T follicular helper cell (primary cell): ENCODE measurements at regions not wholly inside any gene's neighbourhood (a gene's known extent, or its start where the extent isn't known, plus 50 kb on each side); places are given as distances from the start of the nearest gene placed in this dataset.

ENCODE experiments used
- DNase-seq: peaks from one replicate; pipeline ENCODE4 v3.0.0-alpha.2; 2020; ENCODE audit warnings: low read depth

GRCh38 chr1:30609336-30609998 lies 113.9 kb downstream of the MATN1 start:
- DNase-seq = no peak

GRCh38 chr1:30607723-30608122 lies 115.7 kb downstream of the MATN1 start:
- DNase-seq = no peak

GRCh38 chr1:30606166-30606565 lies 117.2 kb downstream of the MATN1 start:
- DNase-seq = no peak

GRCh38 chr1:30605441-30605920 lies 117.9 kb downstream of the MATN1 start:
- no peak for DNase-seq

- no peak for DNase-seq
These were observed 118.5 kb downstream of the MATN1 start for GRCh38 chr1:30604801-30605440.

GRCh38 chr1:30603081-30603858 lies 120.1 kb downstream of the MATN1 start:
- no peak for DNase-seq

- no peak for DNase-seq
These were observed 121.9 kb downstream of the MATN1 start for GRCh38 chr1:30601316-30602085.

GRCh38 chr1:30600706-30601105 lies 122.7 kb downstream of the MATN1 start:
- no peak for DNase-seq

GRCh38 chr1:30600258-30600657 lies 123.1 kb downstream of the MATN1 start:
- no peak for DNase-seq

- DNase-seq = no peak
These were observed 123.7 kb downstream of the MATN1 start for GRCh38 chr1:30599721-30600120.

GRCh38 chr1:30598571-30599114 lies 124.7 kb downstream of the MATN1 start:
- DNase-seq = no peak

- DNase-seq = no peak
These were observed 125.7 kb downstream of the MATN1 start for GRCh38 chr1:30597711-30598110.

- no peak for DNase-seq
These were observed 126.5 kb downstream of the MATN1 start for GRCh38 chr1:30596891-30597290.

- no peak for DNase-seq
These were observed 126.9 kb downstream of the MATN1 start for GRCh38 chr1:30596470-30596869.

- no peak for DNase-seq
These were observed 134.3 kb downstream of the MATN1 start for GRCh38 chr1:30589083-30589482.

- no peak for DNase-seq
These were observed 134.9 kb downstream of the MATN1 start for GRCh38 chr1:30588311-30589073.

- no peak for DNase-seq
These were observed 136.7 kb downstream of the MATN1 start for GRCh38 chr1:30586671-30587070.

GRCh38 chr1:30579580-30579979 lies 143.8 kb downstream of the MATN1 start:
- no peak for DNase-seq

GRCh38 chr1:30575066-30575465 lies 148.3 kb downstream of the MATN1 start:
- no peak for DNase-seq

- DNase-seq = no peak
These were observed 151.2 kb downstream of the MATN1 start for GRCh38 chr1:30572192-30572591.

- no peak for DNase-seq
These were observed 152.0 kb downstream of the MATN1 start for GRCh38 chr1:30571380-30571779.
